ENCODE measurements at regions not wholly inside any gene's neighbourhood (a gene's known extent, or its start where the extent isn't known, plus 50 kb on each side); places are given as distances from the start of the nearest gene placed in this dataset.

DNA sequence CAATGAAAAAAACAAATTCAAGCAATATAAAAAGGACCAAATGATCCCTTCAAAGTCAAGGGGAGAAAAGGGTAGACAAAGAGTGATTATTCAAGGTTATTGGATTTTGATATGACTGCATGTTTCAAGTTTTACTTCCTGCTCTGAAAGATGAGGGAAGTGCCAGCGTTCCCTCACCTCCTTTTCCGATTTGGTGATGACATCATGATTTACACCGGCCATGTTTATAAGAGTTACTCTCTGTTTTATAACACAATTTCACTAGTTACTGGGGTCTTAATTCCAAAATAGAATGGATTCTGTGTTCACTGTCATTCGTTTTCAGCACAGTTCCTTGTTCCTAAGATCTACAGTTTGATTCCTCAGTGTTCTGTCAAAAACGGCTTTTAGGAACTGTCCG lies 60.5 kb upstream of the CPXM2 start:
- in situ Hi-C loops (cut with MboI; ENCODE audit: low sequenced_read_pairs, unreplicated experiment), result loop anchor here (25.0 kb wide), 1 partner anchor 865 kb away; no protein-coding TSS in a partner anchor
- DNase-seq (ENCODE audit: low spot score), result no peak
- TF ChIP-seq, protein P1, sequence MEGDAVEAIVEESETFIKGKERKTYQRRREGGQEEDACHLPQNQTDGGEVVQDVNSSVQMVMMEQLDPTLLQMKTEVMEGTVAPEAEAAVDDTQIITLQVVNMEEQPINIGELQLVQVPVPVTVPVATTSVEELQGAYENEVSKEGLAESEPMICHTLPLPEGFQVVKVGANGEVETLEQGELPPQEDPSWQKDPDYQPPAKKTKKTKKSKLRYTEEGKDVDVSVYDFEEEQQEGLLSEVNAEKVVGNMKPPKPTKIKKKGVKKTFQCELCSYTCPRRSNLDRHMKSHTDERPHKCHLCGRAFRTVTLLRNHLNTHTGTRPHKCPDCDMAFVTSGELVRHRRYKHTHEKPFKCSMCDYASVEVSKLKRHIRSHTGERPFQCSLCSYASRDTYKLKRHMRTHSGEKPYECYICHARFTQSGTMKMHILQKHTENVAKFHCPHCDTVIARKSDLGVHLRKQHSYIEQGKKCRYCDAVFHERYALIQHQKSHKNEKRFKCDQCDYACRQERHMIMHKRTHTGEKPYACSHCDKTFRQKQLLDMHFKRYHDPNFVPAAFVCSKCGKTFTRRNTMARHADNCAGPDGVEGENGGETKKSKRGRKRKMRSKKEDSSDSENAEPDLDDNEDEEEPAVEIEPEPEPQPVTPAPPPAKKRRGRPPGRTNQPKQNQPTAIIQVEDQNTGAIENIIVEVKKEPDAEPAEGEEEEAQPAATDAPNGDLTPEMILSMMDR (IDR thresholded peaks at IDR 0.05; ENCODE audit: borderline replicate concordance, control extremely low read depth, extremely low read depth, insufficient read depth, missing control alignments), result no peak

DNA sequence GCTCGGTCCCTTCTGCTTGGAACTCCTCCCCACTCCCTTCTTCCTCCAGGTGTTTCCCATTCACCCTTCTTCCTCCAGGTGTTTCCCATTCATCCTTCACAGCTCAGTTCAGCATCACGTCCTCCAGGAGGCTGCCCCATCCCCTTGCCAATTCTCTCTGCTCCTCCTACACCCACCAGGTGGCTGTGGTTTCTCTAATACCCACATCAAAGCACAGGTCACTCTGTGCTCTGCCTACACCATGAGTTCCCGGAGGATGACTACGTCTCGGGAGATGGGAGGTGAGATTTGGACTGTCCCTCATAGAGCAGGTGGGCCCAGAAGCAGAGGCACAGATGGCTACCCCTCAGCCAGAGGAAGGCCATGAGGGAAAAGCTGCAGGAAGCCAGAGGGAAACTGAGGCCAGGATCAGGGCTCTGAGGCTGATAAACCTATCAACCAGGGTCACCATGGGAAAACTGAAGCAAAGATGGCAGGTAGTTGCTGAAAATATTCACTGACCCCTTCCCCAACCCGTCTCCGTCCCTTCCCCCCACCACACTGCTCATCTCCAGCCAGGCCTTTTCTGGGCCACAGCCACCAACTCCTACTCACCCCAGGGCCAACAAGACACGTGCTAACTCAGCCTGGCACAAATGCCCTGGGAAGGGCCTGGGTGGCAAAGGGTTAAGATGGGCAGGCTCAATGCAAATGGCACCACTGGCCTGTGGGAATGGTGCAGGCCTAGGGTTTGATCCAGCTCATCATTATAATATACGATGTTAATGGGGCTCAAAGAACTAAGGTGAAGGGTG lies 56.6 kb upstream of the CPXM2 start:
- no peak for DNase-seq (ENCODE audit: low spot score)
- in situ Hi-C loops (cut with MboI; ENCODE audit: low sequenced_read_pairs, unreplicated experiment), result no loop called here
- TF ChIP-seq, protein P1 (IDR thresholded peaks at IDR 0.05; ENCODE audit: borderline replicate concordance, control extremely low read depth, extremely low read depth, insufficient read depth, missing control alignments), result no peak

GRCh38 chr10:123945325-123945920 lies 53.8 kb upstream of the CPXM2 start:
- DNase-seq (ENCODE audit: low spot score), result no peak
- TF ChIP-seq, protein P1 (IDR thresholded peaks at IDR 0.05; ENCODE audit: borderline replicate concordance, control extremely low read depth, extremely low read depth, insufficient read depth, missing control alignments), result no peak

GRCh38 chr10:123944661-123945060 lies 53.1 kb upstream of the CPXM2 start:
- TF ChIP-seq, protein P1 (IDR thresholded peaks at IDR 0.05; ENCODE audit: borderline replicate concordance, control extremely low read depth, extremely low read depth, insufficient read depth, missing control alignments), result no peak
- no peak for DNase-seq (ENCODE audit: low spot score)
- in situ Hi-C loops (cut with MboI; ENCODE audit: low sequenced_read_pairs, unreplicated experiment), result no loop called here

More at GRCh38 chr10:123945325-123945920, 53.8 kb upstream of the CPXM2 start:
- in situ Hi-C loops (cut with MboI; ENCODE audit: low sequenced_read_pairs, unreplicated experiment), result no loop called here

- in situ Hi-C loops (cut with MboI; ENCODE audit: low sequenced_read_pairs, unreplicated experiment), result no loop called here
- DNase-seq (ENCODE audit: low spot score), result no peak
- TF ChIP-seq, protein P1 (IDR thresholded peaks at IDR 0.05; ENCODE audit: borderline replicate concordance, control extremely low read depth, extremely low read depth, insufficient read depth, missing control alignments), result no peak
Measured at GRCh38 chr10:123943307-123943706, 51.7 kb upstream of the CPXM2 start.

DNA sequence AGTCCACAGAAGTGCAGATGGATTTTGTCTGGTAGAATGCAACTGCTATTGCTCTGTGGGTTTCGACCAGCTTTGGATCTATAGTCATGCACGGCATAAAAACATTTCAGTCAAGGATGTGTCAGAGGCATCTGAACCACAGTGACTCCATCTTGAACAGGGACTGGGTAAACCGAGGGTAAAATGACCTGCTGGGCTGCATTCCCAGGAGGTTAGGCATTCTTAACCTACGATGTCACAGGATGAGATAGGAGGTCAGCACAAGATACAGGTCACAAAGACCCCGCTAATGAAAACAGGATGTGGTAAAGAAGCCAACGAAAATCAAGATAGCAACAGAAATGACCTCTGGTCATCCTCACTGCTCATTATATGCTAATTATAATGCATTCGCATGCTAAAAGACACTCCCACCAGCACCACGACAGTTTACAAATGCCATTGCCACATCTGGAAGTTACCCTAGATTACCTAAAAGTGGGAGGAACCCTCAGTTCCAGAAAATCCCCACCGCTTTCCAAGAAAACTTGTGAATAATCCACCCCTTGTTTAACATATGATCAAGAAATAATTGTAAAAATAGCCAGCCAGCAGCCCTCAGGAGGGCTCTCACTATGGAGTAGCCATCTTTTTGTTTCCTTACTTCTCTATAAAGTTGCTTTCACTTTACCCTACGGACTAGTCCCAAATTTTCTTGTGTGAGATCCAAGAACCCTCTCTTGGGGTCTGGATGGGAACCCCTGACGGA lies 50.7 kb upstream of the CPXM2 start:
- TF ChIP-seq, protein P1 (IDR thresholded peaks at IDR 0.05; ENCODE audit: borderline replicate concordance, control extremely low read depth, extremely low read depth, insufficient read depth, missing control alignments), result no peak
- DNase-seq (ENCODE audit: low spot score), result no peak
- in situ Hi-C loops (cut with MboI; ENCODE audit: low sequenced_read_pairs, unreplicated experiment), result no loop called here
